ENCODE measurements at regions not wholly inside any gene's neighbourhood (a gene's known extent, or its start where the extent isn't known, plus 50 kb on each side); places are given as distances from the start of the nearest gene placed in this dataset.

DNA sequence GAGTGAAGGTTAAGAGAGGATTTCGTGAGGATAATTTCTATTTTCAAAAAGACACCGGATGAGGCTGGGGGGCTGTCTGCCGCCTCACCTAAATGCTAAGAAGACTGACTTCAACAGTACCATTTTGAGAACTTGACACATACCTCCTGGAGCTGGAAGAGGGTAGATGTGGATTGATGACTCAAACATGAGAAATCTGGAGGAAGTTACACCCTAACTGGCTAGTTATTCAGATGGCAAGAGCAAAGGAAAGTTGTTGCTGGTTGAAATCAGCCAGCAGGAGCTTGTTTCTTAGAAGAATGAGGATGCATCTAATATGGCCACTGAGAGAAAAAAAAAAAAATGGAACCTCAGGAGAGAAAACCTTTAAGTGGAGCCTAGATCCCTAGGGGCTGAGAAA, 76.2 kb upstream of the KIAA1217 start:
- no peak overlapping the region for H3K27ac Mint-ChIP-seq (ENCODE audit: unreplicated experiment)
- TF ChIP-seq CTCF (IDR thresholded peaks at IDR 0.05): no peak
- H3K36me3 Mint-ChIP-seq (ENCODE audit: low read depth): no peaks in the 10 kb centered on the region
- H3K4me1 Mint-ChIP-seq (ENCODE audit: low read depth): no peaks in the 10 kb centered on the region
- no peak overlapping the region for H3K4me3 Mint-ChIP-seq (ENCODE audit: unreplicated experiment)
- no peak for DNase-seq (ENCODE audit: low spot score)
- H3K27me3 Mint-ChIP-seq (ENCODE audit: low read depth): peaks cover 2% of the 10 kb centered on the region
- peaks cover 3% of the 10 kb centered on the region for H3K9me3 Mint-ChIP-seq (ENCODE audit: low read depth)

GRCh38 chr10:24133835-24134234, 75.1 kb upstream of the KIAA1217 start:
- no peak for DNase-seq (ENCODE audit: low spot score)
- no peak overlapping the region for H3K27ac Mint-ChIP-seq (ENCODE audit: unreplicated experiment)
- no peak for TF ChIP-seq CTCF (IDR thresholded peaks at IDR 0.05)
- H3K36me3 Mint-ChIP-seq (ENCODE audit: low read depth): no peaks in the 10 kb centered on the region
- H3K4me3 Mint-ChIP-seq (ENCODE audit: unreplicated experiment): no peak overlapping the region
- H3K4me1 Mint-ChIP-seq (ENCODE audit: low read depth): no peaks in the 10 kb centered on the region
- peaks cover 2% of the 10 kb centered on the region for H3K27me3 Mint-ChIP-seq (ENCODE audit: low read depth)
- H3K9me3 Mint-ChIP-seq (ENCODE audit: low read depth): peaks cover 3% of the 10 kb centered on the region

- H3K4me3 Mint-ChIP-seq (ENCODE audit: unreplicated experiment): no peak overlapping the region
- no peak for DNase-seq (ENCODE audit: low spot score)
- peaks cover 2% of the 10 kb centered on the region for H3K27me3 Mint-ChIP-seq (ENCODE audit: low read depth)
- peaks cover 8% of the 10 kb centered on the region for H3K9me3 Mint-ChIP-seq (ENCODE audit: low read depth)
- no peak overlapping the region for H3K27ac Mint-ChIP-seq (ENCODE audit: unreplicated experiment)
- H3K36me3 Mint-ChIP-seq (ENCODE audit: low read depth): no peaks in the 10 kb centered on the region
- no peak for TF ChIP-seq CTCF (IDR thresholded peaks at IDR 0.05)
- H3K4me1 Mint-ChIP-seq (ENCODE audit: low read depth): no peaks in the 10 kb centered on the region
Measured at GRCh38 chr10:24136070-24136469, 72.9 kb upstream of the KIAA1217 start.

DNA sequence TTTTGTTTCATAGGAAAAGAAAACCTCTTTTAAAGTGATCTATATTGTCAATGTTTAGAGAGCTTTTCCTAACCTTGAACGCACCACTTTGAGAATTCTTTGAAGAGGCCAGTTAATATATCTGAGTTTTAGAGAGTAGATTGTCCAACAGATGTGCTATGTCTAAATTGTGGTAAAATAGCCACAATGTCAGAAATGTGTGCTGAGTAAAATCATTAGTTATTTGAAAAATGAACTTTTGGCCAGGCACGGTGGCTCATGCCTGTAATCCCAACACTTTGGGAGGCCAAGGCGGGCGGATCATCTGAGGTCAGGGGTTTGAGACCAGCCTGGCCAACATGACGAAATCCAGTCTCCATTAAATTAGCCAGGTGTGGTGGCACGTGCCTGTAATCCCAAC, 61.6 kb upstream of the KIAA1217 start:
- Mint-ChIP-seq H3K27ac (ENCODE audit: unreplicated experiment) (no peak overlapping the region), H3K36me3 (ENCODE audit: low read depth) (no peaks in the 10 kb centered on the region), H3K27me3 (ENCODE audit: low read depth) (no peaks in the 10 kb centered on the region), H3K9me3 (ENCODE audit: low read depth) (peaks cover 8% of the 10 kb centered on the region), H3K4me1 (ENCODE audit: low read depth) (no peaks in the 10 kb centered on the region), H3K4me3 (ENCODE audit: unreplicated experiment) (no peak overlapping the region)
- TF ChIP-seq CTCF (IDR thresholded peaks at IDR 0.05): no peak
- DNase-seq (ENCODE audit: low spot score): no peak

DNA sequence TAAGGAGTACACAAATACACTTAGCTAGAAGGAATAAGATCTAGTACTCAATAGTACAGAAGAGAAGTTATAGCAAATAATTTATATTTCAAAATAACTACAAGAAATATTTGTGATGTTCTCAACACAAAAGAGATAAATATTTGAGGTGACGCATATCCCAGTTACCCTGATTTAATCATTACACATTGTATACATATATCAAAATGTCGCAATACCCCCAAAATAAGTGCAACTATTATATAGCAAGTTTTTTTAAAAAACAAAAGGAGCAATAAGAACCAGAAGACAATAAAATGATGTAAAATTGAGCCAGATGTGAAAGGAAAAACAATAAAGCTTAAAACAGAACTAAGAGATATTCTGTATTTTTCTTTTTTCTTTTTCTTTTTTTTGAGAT, 59.3 kb upstream of the KIAA1217 start:
- H3K27ac Mint-ChIP-seq (ENCODE audit: unreplicated experiment): no peak overlapping the region
- no peaks in the 10 kb centered on the region for H3K36me3 Mint-ChIP-seq (ENCODE audit: low read depth)
- peaks cover 4% of the 10 kb centered on the region for H3K4me1 Mint-ChIP-seq (ENCODE audit: low read depth)
- peaks cover 8% of the 10 kb centered on the region for H3K9me3 Mint-ChIP-seq (ENCODE audit: low read depth)
- no peak for TF ChIP-seq CTCF (IDR thresholded peaks at IDR 0.05)
- H3K4me3 Mint-ChIP-seq (ENCODE audit: unreplicated experiment): no peak overlapping the region
- DNase-seq (ENCODE audit: low spot score): no peak
- no peaks in the 10 kb centered on the region for H3K27me3 Mint-ChIP-seq (ENCODE audit: low read depth)
